Vagina (tissue), 2 donors: ENCODE measurements at regions not wholly inside any gene's neighbourhood (a gene's known extent, or its start where the extent isn't known, plus 50 kb on each side); places are given as distances from the start of the nearest gene placed in this dataset.

Experiments
- POLR2A ChIP-seq, 2 donors: fragments of 450-650 bp; IDR thresholded peaks; one replicate each; pipeline ENCODE4 v1.6.1; 2017; ENCODE audit warnings: antibody characterized with exemption in 2 of 2, mild to moderate bottlenecking in 2 of 2, moderate library complexity in 2 of 2
- POLR2AphosphoS5 ChIP-seq, 2 donors: sonication (generic); formaldehyde crosslinking; IDR thresholded peaks; one replicate each; pipeline ENCODE4 v1.9.0; 2017; ENCODE audit warnings: antibody characterized with exemption in 2 of 2, mild to moderate bottlenecking in 2 of 2, low read depth in 1 of 2; ENCODE audit not compliant: insufficient read depth in 1 of 2
- TF ChIP-seq, protein P1 (sequence below), 3 experiments: fragments of 450-650 bp in 2 of 3; fragments of 200-600 bp in 1 of 3; sonication (generic) in 1 of 3; IDR thresholded peaks; one replicate each; pipeline ENCODE4 v1.5.1; 2017 to 2019; ENCODE audit warnings: antibody characterized with exemption in 3 of 3, mild to moderate bottlenecking in 2 of 3, moderate library complexity in 2 of 3

DNA sequence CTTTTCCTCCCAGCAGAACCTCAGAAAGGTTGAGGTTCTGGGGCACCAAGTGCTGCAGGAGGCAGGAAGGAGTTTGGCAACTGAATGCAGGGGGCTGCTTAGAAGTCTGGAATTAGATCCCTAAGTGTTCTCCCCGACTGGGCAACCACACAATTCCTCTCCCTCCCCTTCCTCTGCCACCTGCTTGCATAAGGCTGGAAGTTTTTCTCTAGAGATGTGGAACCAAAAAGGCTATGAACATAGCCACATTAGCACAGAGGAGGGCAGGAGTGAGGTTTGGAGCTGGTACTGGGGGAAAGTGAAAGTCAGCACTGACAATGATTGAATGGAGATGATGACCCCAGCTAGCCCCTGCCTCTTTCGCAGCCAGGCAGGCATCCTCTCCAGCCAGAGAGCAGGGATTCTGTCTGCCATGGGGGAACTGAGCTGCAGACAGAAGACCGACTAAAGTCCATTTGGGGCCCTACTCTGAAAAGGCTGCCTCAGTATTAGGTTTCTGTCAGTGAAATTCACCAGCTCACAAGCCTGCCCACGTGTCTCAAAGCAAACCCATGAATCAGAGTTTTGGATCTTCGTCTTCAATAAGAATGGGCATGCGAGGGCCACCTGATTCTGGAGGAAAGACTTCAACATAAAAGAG, 87.9 kb upstream of the ITGA6 start:
- TF ChIP-seq, protein P1, sequence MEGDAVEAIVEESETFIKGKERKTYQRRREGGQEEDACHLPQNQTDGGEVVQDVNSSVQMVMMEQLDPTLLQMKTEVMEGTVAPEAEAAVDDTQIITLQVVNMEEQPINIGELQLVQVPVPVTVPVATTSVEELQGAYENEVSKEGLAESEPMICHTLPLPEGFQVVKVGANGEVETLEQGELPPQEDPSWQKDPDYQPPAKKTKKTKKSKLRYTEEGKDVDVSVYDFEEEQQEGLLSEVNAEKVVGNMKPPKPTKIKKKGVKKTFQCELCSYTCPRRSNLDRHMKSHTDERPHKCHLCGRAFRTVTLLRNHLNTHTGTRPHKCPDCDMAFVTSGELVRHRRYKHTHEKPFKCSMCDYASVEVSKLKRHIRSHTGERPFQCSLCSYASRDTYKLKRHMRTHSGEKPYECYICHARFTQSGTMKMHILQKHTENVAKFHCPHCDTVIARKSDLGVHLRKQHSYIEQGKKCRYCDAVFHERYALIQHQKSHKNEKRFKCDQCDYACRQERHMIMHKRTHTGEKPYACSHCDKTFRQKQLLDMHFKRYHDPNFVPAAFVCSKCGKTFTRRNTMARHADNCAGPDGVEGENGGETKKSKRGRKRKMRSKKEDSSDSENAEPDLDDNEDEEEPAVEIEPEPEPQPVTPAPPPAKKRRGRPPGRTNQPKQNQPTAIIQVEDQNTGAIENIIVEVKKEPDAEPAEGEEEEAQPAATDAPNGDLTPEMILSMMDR (IDR thresholded peaks at IDR 0.05) = no peak
- TF ChIP-seq POLR2A (IDR thresholded peaks at IDR 0.05) (no peak), POLR2AphosphoS5 (IDR thresholded peaks at IDR 0.05; ENCODE audit: insufficient read depth in 1 of 2, low read depth in 1 of 2) (no peak)
